NCI-H82 treated with DMSO at 0.1 percent for 48 hours (cell line): ENCODE measurements at regions not wholly inside any gene's neighbourhood (a gene's known extent, or its start where the extent isn't known, plus 50 kb on each side); places are given as distances from the start of the nearest gene placed in this dataset.

Experiments
- DNase-seq: peaks from one replicate; lab custom pipeline; 2025; ENCODE audit not compliant: unreplicated experiment; lab: John Stamatoyannopoulos, UW

DNA sequence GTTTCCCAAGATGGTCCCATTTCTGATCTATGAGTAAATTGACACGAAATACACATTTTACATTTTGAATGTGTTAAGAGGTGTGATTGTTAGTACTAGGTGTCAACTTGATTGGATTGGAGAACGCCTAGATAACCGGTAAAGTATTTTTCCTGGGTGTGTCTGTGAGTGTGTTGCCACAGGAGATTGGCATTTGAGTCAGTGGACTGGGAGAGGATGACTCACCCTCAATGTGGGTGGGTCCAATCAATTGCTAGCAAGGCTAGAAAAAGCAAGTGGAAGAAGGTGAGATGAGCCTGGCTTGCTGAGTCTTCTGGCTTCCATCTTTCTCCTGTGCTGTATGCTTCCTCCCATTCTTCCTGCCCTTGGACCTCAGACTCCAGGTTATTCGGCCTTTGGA is 960.7 kb upstream of the PCDH9 start:
- DNase-seq, result no peak

GRCh38 chr13:68185444-68186141 is 955.5 kb upstream of the PCDH9 start:
- DNase-seq, result no peak

- DNase-seq, result no peak
Measured at GRCh38 chr13:68176475-68176874, 946.3 kb upstream of the PCDH9 start.

- DNase-seq, result no peak
Measured at GRCh38 chr13:68174893-68175292, 944.8 kb upstream of the PCDH9 start.

- no peak for DNase-seq
Measured at GRCh38 chr13:68173111-68173510, 943.0 kb upstream of the PCDH9 start.

DNA sequence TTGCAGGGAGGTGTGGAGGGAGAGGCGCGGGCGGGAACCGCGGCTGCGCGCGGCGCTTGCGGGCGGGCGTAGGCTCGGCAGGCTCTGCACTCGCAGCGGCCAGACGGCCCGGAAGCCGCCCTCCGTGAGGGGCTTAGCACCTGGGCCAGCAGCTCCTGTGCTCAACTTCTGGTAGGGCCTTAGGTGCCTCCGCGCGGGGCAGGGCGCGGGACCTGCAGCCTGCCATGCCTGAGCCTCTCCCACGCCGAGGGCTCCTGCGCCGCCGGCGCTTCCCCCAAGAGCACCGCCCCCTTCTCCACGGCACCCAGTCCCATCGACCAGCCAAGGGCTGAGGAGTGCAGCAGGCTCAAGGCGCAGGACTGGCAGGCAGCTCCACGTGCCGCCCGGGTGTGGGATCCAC is 940.8 kb upstream of the PCDH9 start:
- DNase-seq, result no peak

DNA sequence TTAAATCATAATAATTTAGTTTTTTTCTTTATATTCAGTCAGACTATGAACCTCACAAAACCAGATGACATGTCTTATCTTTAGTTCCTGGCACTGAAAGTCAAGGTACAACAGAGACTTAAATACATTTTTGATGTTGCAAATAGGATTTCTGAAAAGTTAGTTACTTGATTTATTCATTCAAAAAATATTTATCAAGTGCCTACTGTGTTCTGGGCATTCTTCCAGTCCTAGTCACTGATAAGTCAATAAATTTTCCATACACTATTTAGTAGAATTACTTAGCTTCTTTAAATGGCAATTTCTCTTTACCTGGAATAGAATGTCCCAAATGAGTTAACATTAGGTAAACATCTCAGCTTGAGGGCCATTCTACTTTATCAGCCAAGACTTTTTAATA is 938.3 kb upstream of the PCDH9 start:
- no peak for DNase-seq

DNA sequence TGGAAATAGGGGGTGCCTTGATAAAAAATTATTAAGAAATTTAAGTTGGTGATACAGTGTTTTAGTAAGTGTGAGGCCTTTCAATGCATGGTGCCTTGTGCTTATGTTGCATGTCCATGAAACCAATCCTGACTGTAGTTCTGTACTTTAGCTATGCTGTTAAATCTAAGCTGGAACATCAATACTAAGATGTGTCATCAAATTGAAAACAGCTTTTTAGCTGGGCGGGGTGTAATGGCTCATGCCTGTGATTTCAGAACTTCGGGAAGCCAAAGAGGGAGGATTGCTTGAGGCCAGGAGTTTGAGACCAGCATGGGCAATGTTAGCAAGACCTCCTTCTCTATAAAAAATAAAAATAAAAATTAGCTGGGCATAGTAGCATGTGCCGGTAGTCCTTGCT is 930.3 kb upstream of the PCDH9 start:
- DNase-seq, result no peak

DNA sequence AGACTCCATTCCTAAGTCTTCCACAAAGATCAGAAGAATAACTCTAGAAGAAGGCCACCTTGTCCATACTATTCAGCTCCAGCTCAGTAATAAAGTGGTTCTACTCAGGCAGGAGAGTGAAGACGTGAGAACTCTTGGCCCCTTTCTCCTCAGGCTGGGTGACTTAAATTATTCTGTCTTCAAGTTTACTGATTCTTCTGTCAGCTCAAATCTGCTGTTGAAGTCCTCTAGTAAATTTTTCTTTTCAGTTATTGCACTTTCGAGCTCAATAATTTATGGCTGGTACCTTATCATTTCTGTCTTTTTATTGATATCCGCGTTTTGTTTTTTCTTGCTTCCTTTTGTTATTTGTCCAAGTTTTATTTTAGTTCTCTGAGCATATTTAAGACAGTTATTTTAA is 922.3 kb upstream of the PCDH9 start:
- DNase-seq, result no peak

DNA sequence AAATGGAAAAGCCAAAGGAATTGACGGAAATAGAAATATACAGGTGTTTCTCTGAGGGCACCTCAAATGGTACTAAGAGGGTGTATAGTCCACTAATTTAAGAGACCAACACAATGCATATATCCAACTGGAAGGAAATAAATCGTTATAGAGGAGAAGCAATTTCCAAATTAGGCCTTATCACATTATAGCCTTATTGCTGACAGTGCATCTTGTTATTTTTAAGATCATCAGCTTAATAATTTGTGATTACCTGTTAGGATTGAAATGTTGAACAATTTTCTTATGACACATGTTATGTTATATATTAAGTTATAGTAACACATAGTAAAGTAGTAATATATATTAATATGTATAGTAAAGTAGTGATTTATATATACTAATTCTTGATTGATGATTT is 915.7 kb upstream of the PCDH9 start:
- no peak for DNase-seq

DNA sequence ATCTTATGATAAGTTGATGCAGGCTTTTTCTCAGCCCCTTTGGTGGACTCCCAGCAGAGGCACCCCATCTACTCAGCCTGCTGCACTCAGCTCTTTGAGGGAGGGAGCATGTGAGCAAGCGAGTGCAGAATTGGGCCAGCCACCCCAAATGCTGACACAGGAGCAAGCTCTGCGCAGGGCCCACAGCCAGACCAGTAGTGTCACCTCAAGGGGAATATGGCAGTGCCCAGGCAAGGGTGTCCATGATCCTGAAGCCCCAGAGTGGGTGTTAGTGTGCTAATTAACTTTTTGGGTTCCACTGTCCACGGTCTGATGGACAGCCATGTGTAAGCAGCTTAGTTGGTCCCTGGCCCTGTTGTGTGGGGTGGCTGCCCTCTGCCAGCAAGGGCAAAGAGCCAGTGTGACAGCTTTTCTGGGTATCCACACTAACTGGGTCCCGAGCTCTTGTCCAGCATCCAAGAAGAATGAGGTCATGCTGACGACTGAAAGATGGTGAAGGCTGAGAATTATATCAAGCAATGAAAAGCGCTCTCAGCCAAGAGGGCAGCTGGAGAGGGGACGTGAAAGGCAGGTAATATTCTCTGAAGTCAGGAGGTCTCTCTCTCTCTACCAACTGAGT is 898.3 kb upstream of the PCDH9 start:
- no peak for DNase-seq

DNA sequence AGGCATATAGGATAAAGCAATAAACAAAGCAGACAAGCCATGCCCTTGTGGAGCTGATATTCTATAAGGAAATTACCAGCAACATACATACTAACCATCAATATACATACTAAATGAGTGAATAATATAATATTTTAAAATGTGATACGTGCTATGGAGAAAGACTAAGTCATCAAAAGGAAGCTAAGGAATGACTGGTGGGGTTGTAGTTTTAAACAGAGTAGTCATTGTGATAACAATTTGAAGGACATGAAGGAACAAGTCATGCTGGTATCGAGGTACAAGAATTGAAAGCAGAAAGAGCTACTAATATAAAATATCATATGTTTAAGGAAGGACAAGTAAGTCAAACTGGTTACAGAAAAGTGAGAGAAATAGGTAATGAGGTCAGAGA is 894.9 kb upstream of the PCDH9 start:
- DNase-seq, result no peak

GRCh38 chr13:68124437-68125086 is 894.4 kb upstream of the PCDH9 start:
- no peak for DNase-seq

- DNase-seq, result no peak
Measured at GRCh38 chr13:68110178-68110768, 880.1 kb upstream of the PCDH9 start.

GRCh38 chr13:68107667-68108066 is 877.5 kb upstream of the PCDH9 start:
- DNase-seq, result no peak

DNA sequence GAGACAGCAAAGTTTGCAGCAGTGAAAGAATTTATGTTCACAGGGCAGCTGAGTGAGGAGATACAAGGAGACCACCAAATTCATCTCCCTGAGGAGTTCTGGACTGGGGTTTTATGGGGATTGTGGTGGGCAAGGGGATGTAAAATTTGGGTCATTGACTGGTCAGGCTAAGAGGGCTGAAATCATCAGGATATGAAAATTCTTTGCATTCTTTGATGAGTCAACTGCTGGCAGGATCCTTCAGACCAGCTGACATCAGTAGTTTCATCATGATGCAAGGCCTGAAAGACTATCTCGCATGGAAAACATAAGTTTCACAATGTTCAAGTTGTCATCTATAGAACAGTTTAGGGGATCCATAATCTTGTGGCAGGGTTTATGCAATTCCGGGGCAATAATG is 869.5 kb upstream of the PCDH9 start:
- DNase-seq, result no peak

GRCh38 chr13:68081061-68081460 is 850.9 kb upstream of the PCDH9 start:
- DNase-seq, result no peak

DNA sequence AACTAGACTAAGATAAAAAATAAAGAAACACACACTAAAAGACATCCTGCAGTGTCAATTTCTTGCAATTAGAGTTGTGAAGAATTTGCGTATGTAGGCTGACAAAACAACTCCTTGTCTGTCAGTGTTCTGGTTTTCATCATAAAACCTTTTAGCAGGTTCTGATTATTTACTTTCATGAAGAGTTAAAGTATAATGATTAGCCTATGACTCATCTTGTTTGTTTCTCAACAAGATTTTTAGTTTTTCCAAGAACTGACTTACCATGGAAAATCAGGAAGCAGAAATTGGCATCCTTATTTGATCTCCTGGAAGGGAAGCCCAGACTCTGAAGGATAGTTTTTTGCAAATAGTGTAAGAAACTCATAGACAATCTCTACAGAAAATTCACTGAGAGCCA is 848.7 kb upstream of the PCDH9 start:
- no peak for DNase-seq

DNA sequence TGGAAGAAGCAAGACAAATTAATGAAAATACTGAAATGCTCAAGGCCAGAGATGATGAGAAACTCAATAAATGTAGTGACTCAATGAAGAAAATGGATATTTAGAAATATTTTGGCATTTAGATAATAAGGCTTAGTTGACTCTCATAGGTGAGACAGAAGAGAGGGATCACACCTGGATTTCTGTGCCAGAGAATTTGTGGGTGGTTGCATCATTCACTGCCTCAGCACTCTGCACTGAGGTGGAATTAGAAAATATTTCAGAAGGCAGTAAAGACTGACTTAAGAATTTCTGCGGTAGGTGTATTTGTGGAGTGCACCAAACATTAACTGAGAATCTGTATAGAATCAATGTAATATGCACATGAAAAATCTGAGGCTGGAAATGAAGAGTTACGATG is 848.3 kb upstream of the PCDH9 start:
- no peak for DNase-seq

DNA sequence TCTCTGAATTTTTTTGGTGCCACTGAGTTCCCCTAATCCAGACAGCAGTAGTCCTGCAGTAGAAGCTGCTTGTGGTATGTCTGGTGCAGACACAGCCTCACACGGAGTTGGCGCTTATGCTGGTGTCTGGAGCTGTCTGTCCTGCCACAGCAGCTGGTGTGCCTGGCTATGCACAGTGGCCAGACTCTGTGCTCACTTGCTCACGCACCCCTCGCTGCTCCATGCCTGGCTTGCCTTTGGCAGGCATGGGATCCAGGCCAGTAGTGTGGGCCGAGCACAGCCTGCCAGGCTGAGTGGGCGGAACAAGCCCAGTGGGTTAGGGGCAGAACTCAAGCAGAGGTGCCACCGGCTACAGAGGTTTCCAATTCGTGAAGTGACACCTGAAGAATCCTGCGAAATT is 845.9 kb upstream of the PCDH9 start:
- no peak for DNase-seq

DNA sequence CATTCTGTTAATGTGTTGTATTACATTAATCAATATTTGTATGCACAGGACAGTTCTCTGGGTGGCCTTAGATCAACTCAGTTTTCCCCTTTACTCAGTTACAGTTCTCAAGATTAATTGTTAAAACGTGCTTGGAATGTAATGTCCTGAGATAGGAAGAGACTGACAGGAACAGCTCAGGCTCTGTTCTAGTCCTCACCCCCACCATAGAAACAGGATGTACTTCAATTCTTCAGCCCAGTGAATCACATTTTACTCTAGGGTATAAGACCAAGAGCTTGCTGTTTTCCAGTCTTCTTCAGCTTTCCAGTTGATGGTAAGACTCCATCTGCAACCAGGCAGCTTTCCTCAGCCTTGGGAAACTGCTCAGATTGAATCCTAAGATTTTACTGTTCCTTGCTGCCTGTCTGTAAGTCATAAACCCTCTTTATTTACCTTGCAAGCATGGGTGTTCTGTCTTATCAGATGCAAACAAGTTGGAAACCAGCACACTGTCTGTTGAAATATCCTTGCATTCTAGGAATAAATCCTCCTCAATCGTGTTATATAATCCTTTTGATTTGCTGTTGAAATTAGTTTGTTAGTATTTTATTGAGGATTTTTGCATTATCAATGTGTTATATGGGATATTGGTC is 836.9 kb upstream of the PCDH9 start:
- DNase-seq, result no peak
